ENCODE measurements at regions not wholly inside any gene's neighbourhood (a gene's known extent, or its start where the extent isn't known, plus 50 kb on each side); places are given as distances from the start of the nearest gene placed in this dataset.

GRCh38 chr15:95449230-95449628, 881.3 kb upstream of the NR2F2 start:
- Histone ChIP-seq H3K4me1 (ENCODE audit: control insufficient read depth, low read length) (peaks cover 3% of the 10 kb centered on the region; the same call in 1 of the 2 replicates), H3K4me3 (ENCODE audit: low read length) (no peak overlapping the region), H3K27me3 (ENCODE audit: control insufficient read depth, low read length) (no peaks in the 10 kb centered on the region)

GRCh38 chr15:95450413-95450812, 880.1 kb upstream of the NR2F2 start:
- H3K27ac ChIP-seq (ENCODE audit: low read depth, low read length): no peak overlapping the region
- H3K4me1 ChIP-seq (ENCODE audit: control insufficient read depth, low read length): peaks cover 3% of the 10 kb centered on the region; the same call in 1 of the 2 replicates

More at GRCh38 chr15:95449230-95449628, 881.3 kb upstream of the NR2F2 start:
- H3K9me2 ChIP-seq (replicated peaks; ENCODE audit: control insufficient read depth, low read length): no peaks in the 10 kb centered on the region
- H4K20me1 ChIP-seq (ENCODE audit: control insufficient read depth, insufficient read depth, low read depth, low read length): no peaks in the 10 kb centered on the region
- H3K4me2 ChIP-seq (ENCODE audit: low read length): no peak overlapping the region
- no peak overlapping the region for H3K27ac ChIP-seq (ENCODE audit: low read depth, low read length)
- no peaks in the 10 kb centered on the region for H3F3A ChIP-seq (ENCODE audit: control insufficient read depth, insufficient read depth)
- no peaks in the 10 kb centered on the region for H3K79me2 ChIP-seq (ENCODE audit: control insufficient read depth, low read length)
- H3K36me3 ChIP-seq (ENCODE audit: control insufficient read depth, low read length): no peaks in the 10 kb centered on the region
- H3K9me3 ChIP-seq (ENCODE audit: control insufficient read depth, insufficient read depth, low read length): no peaks in the 10 kb centered on the region
- no peak for TF ChIP-seq EZH2phosphoT487 (IDR thresholded peaks at IDR 0.05; ENCODE audit: borderline replicate concordance, low read length)
- no peak for TF ChIP-seq CTCF (IDR thresholded peaks at IDR 0.05; ENCODE audit: low read depth, low read length, poor library complexity, severe bottlenecking)

GRCh38 chr15:95451938-95452337, 878.6 kb upstream of the NR2F2 start:
- H3K9me3 ChIP-seq (ENCODE audit: control insufficient read depth, insufficient read depth, low read length): no peaks in the 10 kb centered on the region
- H3K9me2 ChIP-seq (replicated peaks; ENCODE audit: control insufficient read depth, low read length): no peaks in the 10 kb centered on the region
- H3K79me2 ChIP-seq (ENCODE audit: control insufficient read depth, low read length): no peaks in the 10 kb centered on the region
- TF ChIP-seq EZH2phosphoT487 (IDR thresholded peaks at IDR 0.05; ENCODE audit: borderline replicate concordance, low read length) (no peak), CTCF (IDR thresholded peaks at IDR 0.05; ENCODE audit: low read depth, low read length, poor library complexity, severe bottlenecking) (no peak)
- H3K27ac ChIP-seq (ENCODE audit: low read depth, low read length): no peak overlapping the region
- no peak overlapping the region for H3K4me3 ChIP-seq (ENCODE audit: low read length)
- no peaks in the 10 kb centered on the region for H3K36me3 ChIP-seq (ENCODE audit: control insufficient read depth, low read length)
- peaks cover 2% of the 10 kb centered on the region; the same call in 1 of the 2 replicates for H3K4me1 ChIP-seq (ENCODE audit: control insufficient read depth, low read length)
- no peaks in the 10 kb centered on the region for H3F3A ChIP-seq (ENCODE audit: control insufficient read depth, insufficient read depth)
- H4K20me1 ChIP-seq (ENCODE audit: control insufficient read depth, insufficient read depth, low read depth, low read length): no peaks in the 10 kb centered on the region
- no peaks in the 10 kb centered on the region for H3K27me3 ChIP-seq (ENCODE audit: control insufficient read depth, low read length)
- H3K4me2 ChIP-seq (ENCODE audit: low read length): no peak overlapping the region

More at GRCh38 chr15:95450413-95450812, 880.1 kb upstream of the NR2F2 start:
- Histone ChIP-seq H3K9me3 (ENCODE audit: control insufficient read depth, insufficient read depth, low read length) (no peaks in the 10 kb centered on the region), H3K4me3 (ENCODE audit: low read length) (no peak overlapping the region), H3K79me2 (ENCODE audit: control insufficient read depth, low read length) (no peaks in the 10 kb centered on the region), H3K4me2 (ENCODE audit: low read length) (no peak overlapping the region), H3K9me2 (replicated peaks; ENCODE audit: control insufficient read depth, low read length) (no peaks in the 10 kb centered on the region), H3F3A (ENCODE audit: control insufficient read depth, insufficient read depth) (no peaks in the 10 kb centered on the region), H3K27me3 (ENCODE audit: control insufficient read depth, low read length) (no peaks in the 10 kb centered on the region), H4K20me1 (ENCODE audit: control insufficient read depth, insufficient read depth, low read depth, low read length) (no peaks in the 10 kb centered on the region), H3K36me3 (ENCODE audit: control insufficient read depth, low read length) (no peaks in the 10 kb centered on the region)
- TF ChIP-seq EZH2phosphoT487 (IDR thresholded peaks at IDR 0.05; ENCODE audit: borderline replicate concordance, low read length): no peak
- TF ChIP-seq CTCF (IDR thresholded peaks at IDR 0.05; ENCODE audit: low read depth, low read length, poor library complexity, severe bottlenecking): no peak

Data from DOHH2 (cell line).